ENCODE measurements at regions not wholly inside any gene's neighbourhood (a gene's known extent, or its start where the extent isn't known, plus 50 kb on each side); places are given as distances from the start of the nearest gene placed in this dataset.

- DNase-seq, result no peak
Measured at GRCh38 chr7:130897515-130898419, 163.8 kb upstream of the KLF14 start.

- no peak for DNase-seq
Measured at GRCh38 chr7:130899071-130899560, 165.1 kb upstream of the KLF14 start.

GRCh38 chr7:130899638-130900401 is 165.8 kb upstream of the KLF14 start:
- DNase-seq, result no peak

- DNase-seq, result no peak
Measured at GRCh38 chr7:130900471-130901076, 166.6 kb upstream of the KLF14 start.

- no peak for DNase-seq
Measured at GRCh38 chr7:130901209-130901783, 167.3 kb upstream of the KLF14 start.

GRCh38 chr7:130902755-130903357 is 168.8 kb upstream of the KLF14 start:
- DNase-seq, result no peak

- DNase-seq, result no peak
Measured at GRCh38 chr7:130903358-130903974, 169.5 kb upstream of the KLF14 start.

GRCh38 chr7:130904031-130904757 is 170.2 kb upstream of the KLF14 start:
- DNase-seq, result no peak

GRCh38 chr7:130904792-130905191 is 170.8 kb upstream of the KLF14 start:
- no peak for DNase-seq

- DNase-seq, result no peak
Measured at GRCh38 chr7:130906575-130906974, 172.6 kb upstream of the KLF14 start.

GRCh38 chr7:130907439-130907838 is 173.4 kb upstream of the KLF14 start:
- no peak for DNase-seq

GRCh38 chr7:130908345-130909160 is 174.5 kb upstream of the KLF14 start:
- no peak for DNase-seq

GRCh38 chr7:130909161-130909836 is 175.3 kb upstream of the KLF14 start:
- DNase-seq, result no peak

GRCh38 chr7:130909881-130910672 is 176.1 kb upstream of the KLF14 start:
- no peak for DNase-seq

GRCh38 chr7:130910949-130911944 is 177.2 kb upstream of the KLF14 start:
- DNase-seq, result no peak

- no peak for DNase-seq
Measured at GRCh38 chr7:130912082-130912861, 178.3 kb upstream of the KLF14 start.

All from activated naive CD4-positive, alpha-beta T cell (primary cell).